K562 (cell line): ENCODE measurements at regions not wholly inside any gene's neighbourhood (a gene's known extent, or its start where the extent isn't known, plus 50 kb on each side); places are given as distances from the start of the nearest gene placed in this dataset.

Experiments
- ATAC-seq: fragments of 200-7000 bp; cut with Tn5 transposase; 3 replicates; pipeline ENCODE4 v1.9.1; 2020; ENCODE audit warnings: moderate library complexity
- BruUV-seq: library from RNA; stranded (reverse); fragments of 400-500 nt; replicated peaks from 2 replicates; lab custom pipeline; 2021; lab: Mats Ljungman, UMichigan
- CTCF ChIA-PET: fragments of 300-600 bp; formaldehyde crosslinking; extraction: SDS; loops from one replicate; lab custom pipeline; 2021; ENCODE audit warnings: low intra/inter-chr PET ratio; lab: Yijun Ruan, JAX
- POLR2A ChIA-PET: fragments of 300-600, 350-650 bp; sonication (Branson Sonifier 250); formaldehyde crosslinking; extraction: SDS; loops from one replicate; lab custom pipeline; 2021; ENCODE audit warnings: antibody characterized with exemption, inconsistent platforms; lab: Yijun Ruan, JAX
- DNase-seq, 4 experiments: peaks; one replicate each; pipeline versions ENCODE4 v3.0.0 to v3.0.0-alpha.2; 2011 to 2018; ENCODE audit warnings: low spot score in 3 of 4, mixed read lengths in 3 of 4; ENCODE audit errors: extremely low read depth in 1 of 4
- FAIRE-seq: peaks from 2 replicates; lab custom pipeline; 2011; peaks lifted over from hg19 to GRCh38; lab: Jason Lieb, UNC
- H2AFZ ChIP-seq: 2 replicates; pipeline ENCODE4 v1.6.0; 2011; ENCODE audit warnings: low read depth, low read length, control low read depth, inconsistent platforms
- H3K27ac ChIP-seq: fragments of 200-600 bp; 3 replicates; pipeline ENCODE4 v1.8.0; 2011; ENCODE audit warnings: low read depth, mild to moderate bottlenecking, control low read depth, inconsistent platforms, low read length, moderate library complexity, mixed read lengths; ENCODE audit errors: extremely low read depth
- H3K27me3 ChIP-seq, 2 experiments: fragments of 300-600 bp in 1 of 2; 2 replicates in 1 of 2; 3 replicates in 1 of 2; pipeline versions ENCODE4 v1.6.0 to v1.8.0; 2011; ENCODE audit warnings: inconsistent platforms in 2 of 2, low read length in 2 of 2, mild to moderate bottlenecking in 1 of 2, mixed read lengths in 1 of 2, moderate library complexity in 1 of 2; ENCODE audit not compliant: control insufficient read depth in 2 of 2, insufficient read depth in 2 of 2
- H3K36me3 ChIP-seq: fragments of 300-600 bp; 3 replicates; pipeline ENCODE4 v1.8.0; 2011; ENCODE audit warnings: mild to moderate bottlenecking, low read length, inconsistent platforms; ENCODE audit not compliant: control insufficient read depth, insufficient read depth
- H3K4me1 ChIP-seq, 2 experiments: fragments of 200-600 bp in 1 of 2; replicated peaks in 1 of 2; 2 replicates in 1 of 2; 3 replicates in 1 of 2; pipeline versions ENCODE4 v1.5.1 to v1.8.0; 2011; ENCODE audit warnings: inconsistent platforms in 2 of 2, low read length in 2 of 2, mild to moderate bottlenecking in 1 of 2, mixed read lengths in 1 of 2, moderate library complexity in 1 of 2; ENCODE audit not compliant: control insufficient read depth in 2 of 2, insufficient read depth in 2 of 2
- H3K4me2 ChIP-seq: 2 replicates; pipeline ENCODE4 v1.6.1; 2011; ENCODE audit warnings: low read length, control low read depth, inconsistent platforms, mixed read lengths; ENCODE audit not compliant: insufficient read depth
- H3K4me3 ChIP-seq: fragments of 200-600 bp; sonication (generic), shearing (Covaris generic); 2 replicates; pipeline ENCODE4 v1.5.1; 2016; ENCODE audit warnings: control low read depth, inconsistent platforms
- H3K79me2 ChIP-seq: fragments of 200-600 bp; 3 replicates; pipeline ENCODE4 v1.8.0; 2011; ENCODE audit warnings: low read length, inconsistent platforms; ENCODE audit not compliant: control insufficient read depth, insufficient read depth
- H3K9ac ChIP-seq, 2 experiments: 2 replicates each; pipeline versions ENCODE4 v1.6.0 to v1.6.1; 2011; ENCODE audit warnings: low read depth in 2 of 2, low read length in 2 of 2, control low read depth in 1 of 2, inconsistent platforms in 1 of 2, mild to moderate bottlenecking in 1 of 2, mixed read lengths in 1 of 2; ENCODE audit not compliant: insufficient read depth in 1 of 2
- H3K9me1 ChIP-seq: one replicate; pipeline ENCODE4 v1.6.0; 2011; ENCODE audit warnings: inconsistent platforms, mild to moderate bottlenecking, low read length, moderate library complexity; ENCODE audit not compliant: control insufficient read depth, insufficient read depth
- H3K9me3 ChIP-seq: replicated peaks from 2 replicates; pipeline ENCODE4 v1.5.1; 2011; ENCODE audit warnings: low read depth, low read length, inconsistent platforms; ENCODE audit not compliant: control insufficient read depth, insufficient read depth
- H4K20me1 ChIP-seq: replicated peaks from 2 replicates; pipeline ENCODE4 v1.6.1; 2011; ENCODE audit warnings: low read length, inconsistent platforms, mixed read lengths; ENCODE audit not compliant: control insufficient read depth, insufficient read depth
- BHLHE40 ChIP-seq: IDR thresholded peaks from 2 replicates; pipeline ENCODE4 v1.6.1; 2011; ENCODE audit warnings: low read length, improper control_type of control experiment
- KLF13 ChIP-seq: fragments of 450-650 bp; IDR thresholded peaks from 2 replicates; pipeline ENCODE4 v1.6.1; 2016; ENCODE audit warnings: missing genetic modification characterization, low read depth, mild to moderate bottlenecking, missing compliant biosample characterization, moderate library complexity, borderline replicate concordance
- PHB2 ChIP-seq: fragments of 450-650 bp; IDR thresholded peaks from 2 replicates; pipeline ENCODE4 v1.6.1; 2017; ENCODE audit warnings: low read depth
- ZC3H4 ChIP-seq: sonication (generic); formaldehyde crosslinking; IDR thresholded peaks from 2 replicates; pipeline ENCODE4 v1.9.0; 2021; ENCODE audit warnings: missing genetic modification reagents, borderline replicate concordance
- WGBS: fragments of 100-300 bp; shearing (Covaris generic); methylation state at CpG from one replicate; pipeline ENCODE4 v1.1.6; 2016; ENCODE audit warnings: low coverage, mixed read lengths; ENCODE audit not compliant: insufficient coverage; ENCODE audit errors: missing lambda C conversion rate; 5-methylcytosine and 5-hydroxymethylcytosine counted together
- in situ Hi-C: fragments of 300-500 bp; cut with MboI; formaldehyde crosslinking; loops from 4 replicates; pipeline ENCODE4 v1.15.0; 2018; ENCODE audit warnings: inconsistent platforms, mixed read lengths
- intact Hi-C: fragments of 100-400 bp; cut with micrococcal nuclease; formaldehyde crosslinking; loops from 2 replicates; pipeline ENCODE4 v1.14.2; 2022

GRCh38 chr17:45676695-45677094, 107.4 kb upstream of the CRHR1 start:
- Histone ChIP-seq H3K4me2 (no peak overlapping the region), H3K9me3 (no peaks in the 10 kb centered on the region), H3K4me3 (no peak overlapping the region), H3K9ac (no peak overlapping the region), H2AFZ (no peak overlapping the region), H3K27ac (no peak overlapping the region), H4K20me1 (no peaks in the 10 kb centered on the region), H3K79me2 (no peaks in the 10 kb centered on the region), H3K27me3 (peaks cover 10 to 39% of the 10 kb centered on the region in 2 experiments), H3K36me3 (no peaks in the 10 kb centered on the region), H3K9me1 (no peaks in the 10 kb centered on the region), H3K4me1 (no peaks in the 10 kb centered on the region)
- no TSS peak for BruUV-seq
- POLR2A ChIA-PET, result no interaction called here
- ATAC-seq (no peak), DNase-seq (no peak), FAIRE-seq (no peak)
- CTCF ChIA-PET, result no interaction called here
- TF ChIP-seq ZC3H4 (no peak), PHB2 (no peak)
- in situ Hi-C loops, result no loop called here
- whole genome bisulfite sequencing, result 3% methylated on average over 6 of the region's 6 CpGs
- intact Hi-C loops, result no loop called here

- H3K79me2 ChIP-seq, result no peaks in the 10 kb centered on the region
- H3K4me1 ChIP-seq, result no peaks in the 10 kb centered on the region
- 0% methylated on average over 3 of the region's 3 CpGs for WGBS
- ATAC-seq, result no peak
- no TSS peak for BruUV-seq
- no peaks in the 10 kb centered on the region for H3K9me3 ChIP-seq
- POLR2A ChIA-PET, result interaction anchor here (0.6 to 1.3 kb wide), 2 partner anchors 10 to 313 kb away, joined by 3 read pairs; no protein-coding TSS in a partner anchor
- CTCF ChIA-PET, result no interaction called here
- H3K4me2 ChIP-seq, result no peak overlapping the region
- intact Hi-C loops (no loop called here), in situ Hi-C loops (no loop called here)
- H4K20me1 ChIP-seq, result no peaks in the 10 kb centered on the region
- H3K9me1 ChIP-seq, result no peaks in the 10 kb centered on the region
- H3K36me3 ChIP-seq, result no peaks in the 10 kb centered on the region
- no peak overlapping the region for H2AFZ ChIP-seq
- peak; percentile 49; the same call in 1 of the 2 replicates for TF ChIP-seq BHLHE40
- no peak for TF ChIP-seq KLF13 (tag)
- TF ChIP-seq, all 486 proteins: peak for 1
- Histone ChIP-seq H3K27ac (no peak overlapping the region), H3K4me3 (no peak overlapping the region), H3K27me3 (peaks cover 14 to 40% of the 10 kb centered on the region in 2 experiments), H3K9ac (no peak overlapping the region)
- no peak for FAIRE-seq
- DNase-seq, result no peak
These were observed 106.3 kb upstream of the CRHR1 start for GRCh38 chr17:45677770-45678169.
